DOHH2 (cell line): ENCODE measurements at regions not wholly inside any gene's neighbourhood (a gene's known extent, or its start where the extent isn't known, plus 50 kb on each side); places are given as distances from the start of the nearest gene placed in this dataset.

Experiments used
- CTCF ChIP-seq: fragments of 200-600 bp; sonication (generic); IDR thresholded peaks from one replicate; pipeline ENCODE4 v1.5.1; 2014; ENCODE audit warnings: antibody characterized with exemption, mild to moderate bottlenecking, low read depth, low read length; ENCODE audit not compliant: poor library complexity, severe bottlenecking
- EZH2phosphoT487 ChIP-seq: fragments of 200-600 bp; sonication (generic); IDR thresholded peaks from 2 replicates; pipeline ENCODE4 v1.6.1; 2017; ENCODE audit warnings: borderline replicate concordance, mild to moderate bottlenecking, antibody characterized with exemption, low read length, moderate library complexity, mixed read lengths

DNA sequence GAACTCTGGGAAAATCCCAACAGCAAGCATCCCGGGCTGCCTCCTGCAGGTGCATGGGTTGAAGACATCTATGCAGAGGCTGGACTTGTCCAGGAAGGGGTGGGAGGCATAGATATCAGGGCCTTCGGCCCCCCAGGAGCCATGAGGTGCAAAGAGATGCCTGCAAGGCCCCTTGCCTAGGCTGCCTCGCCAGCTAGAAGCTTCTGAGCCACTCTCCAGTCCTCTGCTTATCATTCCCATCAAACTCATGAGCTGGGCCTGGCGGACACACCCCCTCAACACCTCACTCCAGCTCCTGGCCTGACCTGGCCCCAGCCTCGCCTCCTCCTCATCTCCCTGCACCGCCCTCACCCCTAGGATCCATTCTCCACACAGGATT lies 152.4 kb upstream of the PTPN1 start:
- TF ChIP-seq CTCF (no peak), EZH2phosphoT487 (no peak)
